Gastrocnemius medialis (tissue), 4 donors: ENCODE measurements at regions not wholly inside any gene's neighbourhood (a gene's known extent, or its start where the extent isn't known, plus 50 kb on each side); places are given as distances from the start of the nearest gene placed in this dataset.

ENCODE experiments used
- POLR2A ChIP-seq, 2 donors: fragments of 450-650 bp; IDR thresholded peaks; one replicate each; pipeline ENCODE4 v1.6.1; 2017; ENCODE audit warnings: antibody characterized with exemption in 2 of 2, mild to moderate bottlenecking in 2 of 2, moderate library complexity in 2 of 2
- TF ChIP-seq, protein P1 (sequence below), 5 experiments: fragments of 450-650 bp in 3 of 5; fragments of 200-600 bp in 2 of 5; sonication (generic) in 2 of 5; IDR thresholded peaks in 4 of 5; conservative IDR thresholded peaks in 1 of 5; 1 replicate in 4 of 5; 2 replicates in 1 of 5; pipeline ENCODE4 v1.5.1; 2016 to 2019; ENCODE audit warnings: antibody characterized with exemption in 5 of 5, mild to moderate bottlenecking in 3 of 5, moderate library complexity in 3 of 5

DNA sequence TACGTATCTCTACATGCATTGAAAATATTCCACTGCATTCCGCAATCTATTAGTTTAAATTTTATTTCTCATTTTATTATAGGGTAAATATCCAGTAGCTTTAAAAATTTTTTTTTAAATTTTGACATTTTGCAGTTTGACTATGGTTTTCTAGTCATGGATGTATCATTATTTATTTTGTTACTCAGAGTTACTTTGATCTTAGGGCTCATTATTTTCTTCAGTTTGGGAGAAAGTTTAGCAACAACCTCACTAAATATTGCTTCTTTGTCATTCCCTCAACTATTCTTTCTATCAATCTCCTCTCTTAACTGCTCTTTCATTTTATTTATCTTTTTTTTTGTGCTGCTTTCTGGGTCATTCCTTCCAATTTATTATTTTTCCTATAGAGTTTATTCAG lies 100.5 kb upstream of the SLCO6A1 start:
- TF ChIP-seq, protein P1, sequence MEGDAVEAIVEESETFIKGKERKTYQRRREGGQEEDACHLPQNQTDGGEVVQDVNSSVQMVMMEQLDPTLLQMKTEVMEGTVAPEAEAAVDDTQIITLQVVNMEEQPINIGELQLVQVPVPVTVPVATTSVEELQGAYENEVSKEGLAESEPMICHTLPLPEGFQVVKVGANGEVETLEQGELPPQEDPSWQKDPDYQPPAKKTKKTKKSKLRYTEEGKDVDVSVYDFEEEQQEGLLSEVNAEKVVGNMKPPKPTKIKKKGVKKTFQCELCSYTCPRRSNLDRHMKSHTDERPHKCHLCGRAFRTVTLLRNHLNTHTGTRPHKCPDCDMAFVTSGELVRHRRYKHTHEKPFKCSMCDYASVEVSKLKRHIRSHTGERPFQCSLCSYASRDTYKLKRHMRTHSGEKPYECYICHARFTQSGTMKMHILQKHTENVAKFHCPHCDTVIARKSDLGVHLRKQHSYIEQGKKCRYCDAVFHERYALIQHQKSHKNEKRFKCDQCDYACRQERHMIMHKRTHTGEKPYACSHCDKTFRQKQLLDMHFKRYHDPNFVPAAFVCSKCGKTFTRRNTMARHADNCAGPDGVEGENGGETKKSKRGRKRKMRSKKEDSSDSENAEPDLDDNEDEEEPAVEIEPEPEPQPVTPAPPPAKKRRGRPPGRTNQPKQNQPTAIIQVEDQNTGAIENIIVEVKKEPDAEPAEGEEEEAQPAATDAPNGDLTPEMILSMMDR (IDR thresholded peaks at IDR 0.05 in 4 of 5, conservative IDR thresholded peaks at IDR 0.05 in 1 of 5) = no peak
- TF ChIP-seq POLR2A (IDR thresholded peaks at IDR 0.05) = no peak
